Naive thymus-derived CD8-positive, alpha-beta T cell (primary cell): ENCODE measurements at regions not wholly inside any gene's neighbourhood (a gene's known extent, or its start where the extent isn't known, plus 50 kb on each side); places are given as distances from the start of the nearest gene placed in this dataset.
"Not testable (repeated sequence)": the region's sequence is repeated elsewhere in the genome, so short reads cannot be mapped to it uniquely, and the experiment has no call there.

Experiments used
- ATAC-seq, 2 donors: fragments of 150-1000 bp; cut with Tn5 transposase in 1 of 2; sonication (Bioruptor Pico), chemical (Tn5 transposase) in 1 of 2; 1 replicate in 1 of 2; 2 replicates in 1 of 2; pipeline ENCODE4 v1.10.0; 2021; ENCODE audit warnings: mild to moderate bottlenecking in 2 of 2, moderate library complexity in 2 of 2
- POLR2A ChIA-PET: fragments of 350-600 bp; sonication (Branson Sonifier 250); formaldehyde crosslinking; loops from one replicate; lab custom pipeline; 2021; ENCODE audit warnings: antibody characterized with exemption; lab: Charles Lee
- DNase-seq, 10 donors: peaks; one replicate each; pipeline versions ENCODE4 v3.0.0 to v3.0.0-alpha.2; 2020 to 2022
- H3K27ac Mint-ChIP-seq, 10 donors: one replicate each; pipeline ENCODE4 v1.8.0; 2020 to 2022; ENCODE audit warnings: mild to moderate bottlenecking in 10 of 10, mixed read lengths in 10 of 10, moderate library complexity in 4 of 10, inconsistent platforms in 1 of 10
- H3K27me3 Mint-ChIP-seq, 5 donors: one replicate each; pipeline ENCODE4 v1.8.0; 2021 to 2022; ENCODE audit warnings: mixed read lengths in 5 of 5
- H3K36me3 Mint-ChIP-seq, 3 donors: one replicate each; pipeline ENCODE4 v1.8.0; 2020 to 2022; ENCODE audit warnings: mixed read lengths in 3 of 3, mild to moderate bottlenecking in 2 of 3, inconsistent platforms in 1 of 3
- H3K4me1 Mint-ChIP-seq, 4 donors: one replicate each; pipeline ENCODE4 v1.8.0; 2021 to 2022; ENCODE audit warnings: mixed read lengths in 4 of 4
- H3K4me3 Mint-ChIP-seq, 10 donors: one replicate each; pipeline ENCODE4 v1.8.0; 2020 to 2022; ENCODE audit warnings: mild to moderate bottlenecking in 10 of 10, mixed read lengths in 10 of 10, moderate library complexity in 6 of 10, inconsistent platforms in 1 of 10
- H3K9me3 Mint-ChIP-seq, 9 donors: one replicate each; pipeline ENCODE4 v1.8.0; 2020 to 2022; ENCODE audit warnings: mixed read lengths in 9 of 9, mild to moderate bottlenecking in 3 of 9, inconsistent platforms in 1 of 9, moderate library complexity in 1 of 9

GRCh38 chr5:44160369-44160768 lies 228.9 kb downstream of the FGF10 start:
- H3K27me3 Mint-ChIP-seq = no peaks in the 10 kb centered on the region
- peaks cover 0 to 25% (median 19%) of the 10 kb centered on the region in 9 donors for H3K9me3 Mint-ChIP-seq
- H3K36me3 Mint-ChIP-seq = no peaks in the 10 kb centered on the region
- ATAC-seq (no peak), DNase-seq (no peak)
- H3K4me1 Mint-ChIP-seq = no peaks in the 10 kb centered on the region
- H3K27ac Mint-ChIP-seq = no peak overlapping the region
- POLR2A ChIA-PET = no interaction called here
- H3K4me3 Mint-ChIP-seq = no peak overlapping the region

GRCh38 chr5:44150075-44150723 lies 239.0 kb downstream of the FGF10 start:
- no peak overlapping the region for H3K27ac Mint-ChIP-seq
- no peaks in the 10 kb centered on the region for H3K36me3 Mint-ChIP-seq
- H3K4me1 Mint-ChIP-seq = no peaks in the 10 kb centered on the region
- peaks cover 5 to 25% (median 15%) of the 10 kb centered on the region in 9 donors for H3K9me3 Mint-ChIP-seq
- POLR2A ChIA-PET = no interaction called here
- H3K27me3 Mint-ChIP-seq = no peaks in the 10 kb centered on the region
- DNase-seq = no peak
- no peak overlapping the region for H3K4me3 Mint-ChIP-seq
- ATAC-seq = no peak

GRCh38 chr5:44117947-44118346 lies 271.3 kb downstream of the FGF10 start:
- H3K4me1 Mint-ChIP-seq, H3K36me3 Mint-ChIP-seq, ATAC-seq, H3K27me3 Mint-ChIP-seq, POLR2A ChIA-PET, DNase-seq, H3K4me3 Mint-ChIP-seq, H3K27ac Mint-ChIP-seq: not testable (repeated sequence)
- peaks cover 0 to 15% (median 4%) of the 10 kb centered on the region in 9 donors for H3K9me3 Mint-ChIP-seq

- H3K4me1 Mint-ChIP-seq, H3K36me3 Mint-ChIP-seq, POLR2A ChIA-PET, H3K4me3 Mint-ChIP-seq, H3K27me3 Mint-ChIP-seq, H3K27ac Mint-ChIP-seq, ATAC-seq, DNase-seq: not testable (repeated sequence)
- peaks cover 0 to 53% (median 17%) of the 10 kb centered on the region in 9 donors for H3K9me3 Mint-ChIP-seq
These were observed 281.0 kb downstream of the FGF10 start for GRCh38 chr5:44108232-44108631.

GRCh38 chr5:44099643-44100042 lies 289.6 kb downstream of the FGF10 start:
- H3K9me3 Mint-ChIP-seq = peaks cover 0 to 11% (median 4%) of the 10 kb centered on the region in 9 donors
- POLR2A ChIA-PET = interaction anchor here (0.5 kb wide), 1 partner anchor 24 kb away, joined by 3 read pairs; no protein-coding TSS in a partner anchor

GRCh38 chr5:44089424-44090144 lies 299.6 kb downstream of the FGF10 start:
- POLR2A ChIA-PET = no interaction called here
- H3K27me3 Mint-ChIP-seq = no peaks in the 10 kb centered on the region

More at GRCh38 chr5:44099643-44100042, 289.6 kb downstream of the FGF10 start:
- H3K27ac Mint-ChIP-seq = no peak overlapping the region
- no peaks in the 10 kb centered on the region for H3K36me3 Mint-ChIP-seq
- H3K4me3 Mint-ChIP-seq = no peak overlapping the region
- ATAC-seq (no peak), DNase-seq (no peak)
- H3K27me3 Mint-ChIP-seq = no peaks in the 10 kb centered on the region
- no peaks in the 10 kb centered on the region for H3K4me1 Mint-ChIP-seq

GRCh38 chr5:44085083-44085482 lies 304.1 kb downstream of the FGF10 start:
- ATAC-seq (no peak), DNase-seq (no peak)
- Mint-ChIP-seq H3K4me1 (no peaks in the 10 kb centered on the region), H3K4me3 (no peak overlapping the region), H3K9me3 (peaks cover 0 to 17% (median 7%) of the 10 kb centered on the region in 9 donors), H3K27me3 (no peaks in the 10 kb centered on the region), H3K36me3 (peaks cover 0 to 6% (median 0%) of the 10 kb centered on the region in 3 donors), H3K27ac (no peak overlapping the region)
- POLR2A ChIA-PET = no interaction called here

More at GRCh38 chr5:44089424-44090144, 299.6 kb downstream of the FGF10 start:
- no peak for DNase-seq
- no peaks in the 10 kb centered on the region for H3K4me1 Mint-ChIP-seq
- no peak for ATAC-seq
- H3K36me3 Mint-ChIP-seq = no peaks in the 10 kb centered on the region
- no peak overlapping the region for H3K27ac Mint-ChIP-seq
- H3K9me3 Mint-ChIP-seq = peaks cover 0 to 10% (median 1%) of the 10 kb centered on the region in 9 donors
- H3K4me3 Mint-ChIP-seq = no peak overlapping the region

GRCh38 chr5:44074547-44074946 lies 314.7 kb downstream of the FGF10 start:
- H3K36me3 Mint-ChIP-seq, POLR2A ChIA-PET, H3K27ac Mint-ChIP-seq: not testable (repeated sequence)

GRCh38 chr5:44051591-44051990 lies 337.6 kb downstream of the FGF10 start:
- DNase-seq (no peak), ATAC-seq (no peak)
- Mint-ChIP-seq H3K9me3 (peaks cover 0 to 8% (median 0%) of the 10 kb centered on the region in 9 donors), H3K27ac (no peak overlapping the region), H3K36me3 (no peaks in the 10 kb centered on the region), H3K4me3 (no peak overlapping the region), H3K4me1 (no peaks in the 10 kb centered on the region), H3K27me3 (no peaks in the 10 kb centered on the region)
- POLR2A ChIA-PET = no interaction called here

More at GRCh38 chr5:44074547-44074946, 314.7 kb downstream of the FGF10 start:
- not testable (repeated sequence) for H3K4me1 Mint-ChIP-seq, H3K4me3 Mint-ChIP-seq, H3K27me3 Mint-ChIP-seq, ATAC-seq, DNase-seq
- H3K9me3 Mint-ChIP-seq = peaks cover 0 to 20% (median 5%) of the 10 kb centered on the region in 9 donors

GRCh38 chr5:44048276-44048984 lies 340.8 kb downstream of the FGF10 start:
- peaks cover 0 to 2% (median 0%) of the 10 kb centered on the region in 5 donors for H3K27me3 Mint-ChIP-seq
- POLR2A ChIA-PET = no interaction called here
- H3K36me3 Mint-ChIP-seq = no peaks in the 10 kb centered on the region
- peaks cover 2 to 18% (median 13%) of the 10 kb centered on the region in 9 donors for H3K9me3 Mint-ChIP-seq
- DNase-seq = no peak
- no peak for ATAC-seq
- H3K27ac Mint-ChIP-seq = no peak overlapping the region
- no peaks in the 10 kb centered on the region for H3K4me1 Mint-ChIP-seq
- no peak overlapping the region for H3K4me3 Mint-ChIP-seq

GRCh38 chr5:44046619-44047364 lies 342.4 kb downstream of the FGF10 start:
- DNase-seq = no peak
- Mint-ChIP-seq H3K4me1 (no peaks in the 10 kb centered on the region), H3K27me3 (peaks cover 0 to 2% (median 0%) of the 10 kb centered on the region in 5 donors), H3K4me3 (no peak overlapping the region), H3K27ac (no peak overlapping the region), H3K36me3 (no peaks in the 10 kb centered on the region), H3K9me3 (peaks cover 4 to 18% (median 10%) of the 10 kb centered on the region in 9 donors)
- ATAC-seq = no peak
- POLR2A ChIA-PET = no interaction called here

- H3K4me1 Mint-ChIP-seq, ATAC-seq, H3K27me3 Mint-ChIP-seq, POLR2A ChIA-PET, H3K27ac Mint-ChIP-seq, H3K4me3 Mint-ChIP-seq, H3K36me3 Mint-ChIP-seq, DNase-seq: not testable (repeated sequence)
- H3K9me3 Mint-ChIP-seq = peaks cover 4 to 29% (median 17%) of the 10 kb centered on the region in 9 donors
These were observed 344.7 kb downstream of the FGF10 start for GRCh38 chr5:44044549-44044948.
